ENCODE measurements at regions not wholly inside any gene's neighbourhood (a gene's known extent, or its start where the extent isn't known, plus 50 kb on each side); places are given as distances from the start of the nearest gene placed in this dataset.

GRCh38 chr4:89357787-89358186 lies 50.2 kb upstream of the GPRIN3 start:
- ChIA-PET POLR2A (no interaction called here), CTCF (no interaction called here)
- TF ChIP-seq SP1 (IDR thresholded peaks at IDR 0.05), result no peak
- TF ChIP-seq ELF4 (IDR thresholded peaks at IDR 0.05), result no peak
- no peak for TF ChIP-seq FOXK2 (IDR thresholded peaks at IDR 0.05)
- TF ChIP-seq HDGF (IDR thresholded peaks at IDR 0.05; ENCODE audit: borderline replicate concordance), result no peak
- TF ChIP-seq ARNT (IDR thresholded peaks at IDR 0.05), result no peak
- no peak for TF ChIP-seq L3MBTL2 (conservative IDR thresholded peaks at IDR 0.05)
- TF ChIP-seq ZNF384 (IDR thresholded peaks at IDR 0.05), result no peak
- TF ChIP-seq PKNOX1 (IDR thresholded peaks at IDR 0.05), result no peak
- no peak for TF ChIP-seq SUZ12 (IDR thresholded peaks at IDR 0.05)
- TF ChIP-seq BHLHE40 (IDR thresholded peaks at IDR 0.05; ENCODE audit: borderline replicate concordance), result no peak
- no peak for TF ChIP-seq CTBP1 (IDR thresholded peaks at IDR 0.05; ENCODE audit: borderline replicate concordance)
- no peak for TF ChIP-seq FOXA1 (IDR thresholded peaks at IDR 0.05)
- no peak for TF ChIP-seq FOXM1 (IDR thresholded peaks at IDR 0.05; ENCODE audit: borderline replicate concordance)
- no peak for TF ChIP-seq LEF1 (IDR thresholded peaks at IDR 0.05; ENCODE audit: borderline replicate concordance)
- no peak for TF ChIP-seq NFRKB (IDR thresholded peaks at IDR 0.05)
- no peak for TF ChIP-seq TARDBP (IDR thresholded peaks at IDR 0.05)
- no peak for DNase-seq (ENCODE audit: extremely low spot score)
